SKM-1 treated with dmso at 0.1 percent for 144 hours (cell line): ENCODE measurements at regions not wholly inside any gene's neighbourhood (a gene's known extent, or its start where the extent isn't known, plus 50 kb on each side); places are given as distances from the start of the nearest gene placed in this dataset.
"Not testable (repeated sequence)": the region's sequence is repeated elsewhere in the genome, so short reads cannot be mapped to it uniquely, and the experiment has no call there.

Experiments
- DNase-seq: peaks from one replicate; lab custom pipeline; 2025; ENCODE audit not compliant: unreplicated experiment; lab: John Stamatoyannopoulos, UW

DNA sequence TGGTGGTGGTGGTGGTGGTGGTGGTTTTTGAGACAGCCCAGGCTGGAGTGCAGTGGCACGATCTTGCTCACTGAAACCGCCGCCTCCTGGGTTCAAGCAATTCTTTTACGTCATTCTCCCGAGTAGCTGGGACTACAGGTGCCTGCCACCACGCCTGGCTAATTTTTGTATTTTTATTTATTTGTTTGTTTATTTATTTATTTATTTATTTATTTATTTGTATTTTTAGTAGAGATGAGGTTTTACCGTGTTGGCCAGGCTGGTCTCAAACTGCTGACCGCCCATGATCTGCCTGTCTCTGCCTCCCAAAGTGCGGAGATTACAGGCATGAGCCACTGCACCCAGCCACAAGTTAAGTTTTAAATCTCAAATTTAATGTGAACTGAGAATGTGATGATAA is 126.5 kb downstream of the PCDH18 start:
- not testable (repeated sequence) for DNase-seq

DNA sequence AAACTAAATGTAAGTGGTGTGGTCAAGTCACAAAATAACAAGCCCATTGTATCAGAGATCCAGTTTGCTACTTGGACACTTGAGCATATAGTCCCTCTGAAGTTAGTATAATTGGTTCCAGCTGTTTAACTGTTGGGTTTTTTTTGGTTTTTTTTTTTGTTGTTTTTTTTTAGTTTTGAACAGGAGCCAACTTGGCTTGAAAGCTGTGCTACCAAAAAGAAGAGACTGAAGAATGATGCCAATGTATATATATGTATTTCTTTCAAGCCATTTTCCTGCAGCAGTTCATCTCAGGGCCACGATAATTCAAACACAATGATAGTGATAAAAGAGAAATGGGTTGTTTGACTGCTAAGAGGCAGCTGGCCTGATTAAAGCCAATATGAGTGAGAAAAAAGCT is 138.3 kb downstream of the PCDH18 start:
- no peak for DNase-seq

DNA sequence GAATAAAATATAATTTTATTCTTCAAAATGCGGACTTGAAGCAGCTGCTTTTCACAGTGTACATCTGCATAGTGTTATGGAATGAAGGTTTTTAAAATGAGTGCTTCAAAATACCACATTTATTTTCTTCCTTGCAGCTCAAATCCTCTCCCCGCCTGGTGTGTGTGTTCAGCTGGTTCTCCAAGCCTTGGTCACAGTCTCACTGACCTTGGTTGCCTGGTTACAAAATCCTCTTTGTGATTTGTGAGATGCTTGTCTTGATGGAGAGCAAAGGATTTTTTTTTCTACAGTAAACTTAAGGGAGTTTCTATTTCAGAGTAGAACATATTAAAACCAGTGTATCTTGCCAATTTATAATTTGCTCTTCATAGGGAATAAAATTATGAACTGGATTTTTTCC is 139.2 kb downstream of the PCDH18 start:
- DNase-seq = no peak

GRCh38 chr4:137390707-137391106 is 141.6 kb downstream of the PCDH18 start:
- DNase-seq = no peak

- no peak for DNase-seq
Measured at GRCh38 chr4:137389911-137390520, 142.3 kb downstream of the PCDH18 start.

DNA sequence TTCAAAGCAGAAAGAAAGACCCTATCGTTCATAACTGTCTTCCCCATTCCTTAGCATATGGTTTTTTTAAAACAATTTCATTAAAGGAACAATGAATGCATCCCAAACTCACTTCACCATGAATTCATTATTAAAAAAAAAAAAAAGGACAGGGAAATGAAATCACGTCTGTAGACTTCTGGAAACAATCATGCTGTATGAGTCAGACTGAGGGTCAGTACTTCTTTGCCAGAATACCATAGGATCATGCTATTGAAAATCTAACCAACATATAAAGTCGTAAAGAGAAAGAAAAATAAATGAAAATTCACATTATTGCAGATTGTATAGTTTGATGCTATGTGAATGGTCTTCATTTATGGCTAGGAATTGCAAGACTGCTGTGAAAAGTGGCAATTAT is 144.4 kb downstream of the PCDH18 start:
- no peak for DNase-seq

- DNase-seq = no peak
Measured at GRCh38 chr4:137384476-137384875, 147.8 kb downstream of the PCDH18 start.

- no peak for DNase-seq
Measured at GRCh38 chr4:137378821-137379220, 153.5 kb downstream of the PCDH18 start.

- no peak for DNase-seq
Measured at GRCh38 chr4:137378393-137378792, 153.9 kb downstream of the PCDH18 start.

GRCh38 chr4:137376312-137376711 is 156.0 kb downstream of the PCDH18 start:
- no peak for DNase-seq

- DNase-seq = no peak
Measured at GRCh38 chr4:137375111-137375850, 157.0 kb downstream of the PCDH18 start.

DNA sequence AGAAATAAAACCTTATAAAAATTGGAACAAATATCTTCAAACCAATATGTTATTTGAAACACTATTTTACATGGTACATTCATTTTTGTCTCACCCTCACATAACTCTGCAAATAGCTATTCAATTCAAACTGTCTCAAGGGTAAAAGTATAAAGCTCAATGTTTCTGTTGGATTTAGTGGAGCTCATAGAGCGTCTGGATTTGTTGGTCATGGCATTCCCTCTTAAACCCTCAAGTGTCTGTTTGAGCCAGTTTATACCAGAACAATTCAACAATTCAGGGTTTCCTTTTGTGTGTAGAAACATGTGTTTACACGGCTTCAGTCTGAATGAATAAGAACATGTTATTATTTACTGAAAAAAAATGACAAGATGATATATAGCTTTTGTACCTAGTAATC is 161.6 kb downstream of the PCDH18 start:
- no peak for DNase-seq

DNA sequence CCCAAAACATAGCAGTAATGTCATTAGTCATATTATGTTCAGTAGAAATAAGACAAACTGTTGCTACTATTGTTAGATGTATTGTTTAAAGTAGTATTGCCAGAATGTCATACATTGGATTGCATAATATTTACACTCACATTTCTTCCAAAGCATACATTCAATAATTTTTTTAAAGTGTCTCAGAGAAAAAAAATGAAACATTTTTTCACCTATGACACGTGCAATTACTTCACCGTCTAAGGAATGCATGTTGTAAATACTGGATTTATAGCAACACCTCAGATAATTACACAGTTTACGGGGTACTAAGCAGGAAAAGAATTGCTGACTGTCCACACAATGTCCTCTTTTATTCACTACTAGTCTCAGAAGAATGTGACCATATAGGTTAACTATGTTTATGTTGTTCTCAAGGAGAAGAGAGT is 162.1 kb downstream of the PCDH18 start:
- no peak for DNase-seq

DNA sequence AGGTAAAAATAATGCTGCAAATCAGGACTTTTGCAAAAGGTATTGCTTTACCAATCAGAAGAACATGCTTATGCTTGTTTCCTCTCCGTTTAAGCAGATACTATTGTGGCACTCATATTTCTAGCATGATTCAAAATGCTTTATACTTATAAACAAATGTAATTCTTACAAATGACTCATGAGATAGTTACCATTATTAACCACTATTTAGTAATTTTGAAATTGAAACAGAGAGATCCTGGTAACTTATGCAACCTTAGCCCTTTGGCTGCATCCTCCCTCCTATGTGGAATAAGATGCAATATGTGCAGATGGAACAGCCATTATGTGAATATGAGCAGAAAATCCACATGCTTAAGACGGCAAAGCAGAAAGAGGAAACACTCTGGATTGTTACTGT is 164.7 kb downstream of the PCDH18 start:
- no peak for DNase-seq

DNA sequence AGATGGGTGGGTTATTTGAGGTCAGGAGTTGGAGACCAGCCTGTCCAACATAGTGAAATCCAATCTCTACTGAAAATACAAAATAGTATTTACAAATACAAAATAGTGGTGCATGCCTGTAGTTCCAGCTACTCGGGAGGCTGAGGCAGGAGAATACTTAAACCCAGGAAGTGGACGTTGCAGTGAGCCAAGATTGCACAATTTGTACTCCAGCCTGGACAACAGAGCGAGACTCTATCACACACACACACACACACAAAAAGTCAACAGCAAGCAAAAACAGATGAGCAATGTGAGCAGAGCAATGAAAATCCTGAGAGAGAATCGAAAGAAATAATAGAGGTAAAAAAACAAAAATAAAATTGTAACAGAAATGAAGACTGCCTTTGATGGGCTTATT is 168.8 kb downstream of the PCDH18 start:
- no peak for DNase-seq

DNA sequence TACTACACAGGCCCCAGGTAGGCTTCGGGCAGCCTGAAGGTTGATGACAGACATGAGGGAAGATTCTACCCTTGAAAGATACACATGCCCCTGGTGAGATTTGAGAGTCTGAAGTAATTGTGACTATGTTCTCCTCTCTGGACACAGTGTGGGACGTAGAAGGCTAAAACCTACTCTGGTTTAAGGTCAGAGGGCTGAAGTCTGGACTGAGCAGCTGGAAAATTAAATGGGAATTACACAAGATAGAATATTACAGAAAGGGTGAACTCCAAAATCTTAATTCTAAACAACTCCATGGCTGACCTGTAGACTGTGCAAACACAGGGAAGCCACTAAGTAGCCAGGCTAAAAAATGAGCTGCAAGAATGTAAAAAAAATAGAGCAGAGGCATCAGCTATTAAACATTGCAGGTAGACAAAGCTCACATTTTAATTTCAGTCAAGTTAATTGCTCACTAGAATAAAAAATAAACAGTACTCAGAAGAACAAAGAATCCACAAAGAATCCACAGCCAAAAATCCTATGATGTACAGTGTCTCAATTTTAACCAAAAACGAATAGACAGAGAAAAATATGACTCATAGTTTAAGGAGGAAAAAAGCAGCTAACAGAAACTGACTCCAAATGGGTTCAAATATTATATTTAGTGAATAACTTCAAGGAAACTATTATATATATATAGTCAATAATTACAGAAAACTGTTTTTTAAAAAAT is 170.4 kb downstream of the PCDH18 start:
- DNase-seq = no peak

DNA sequence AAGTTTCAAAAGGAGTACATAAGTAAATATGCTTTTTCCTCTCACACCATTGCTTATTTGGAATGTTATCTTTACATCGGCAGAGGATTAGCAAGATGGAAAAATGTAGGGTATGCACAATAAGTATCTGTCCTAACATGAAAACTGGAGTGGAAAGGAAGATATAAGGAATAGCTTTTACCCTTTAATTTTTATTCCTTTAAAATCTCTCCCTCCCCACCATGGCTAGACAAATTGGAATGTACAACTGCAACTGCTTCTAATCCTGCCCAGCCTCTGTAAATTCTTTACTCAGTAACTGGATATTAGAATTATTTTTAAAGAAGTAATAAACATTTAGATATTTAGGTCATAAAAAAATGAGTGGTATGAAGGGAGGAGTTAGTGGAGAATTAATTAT is 171.5 kb downstream of the PCDH18 start:
- DNase-seq = no peak

DNA sequence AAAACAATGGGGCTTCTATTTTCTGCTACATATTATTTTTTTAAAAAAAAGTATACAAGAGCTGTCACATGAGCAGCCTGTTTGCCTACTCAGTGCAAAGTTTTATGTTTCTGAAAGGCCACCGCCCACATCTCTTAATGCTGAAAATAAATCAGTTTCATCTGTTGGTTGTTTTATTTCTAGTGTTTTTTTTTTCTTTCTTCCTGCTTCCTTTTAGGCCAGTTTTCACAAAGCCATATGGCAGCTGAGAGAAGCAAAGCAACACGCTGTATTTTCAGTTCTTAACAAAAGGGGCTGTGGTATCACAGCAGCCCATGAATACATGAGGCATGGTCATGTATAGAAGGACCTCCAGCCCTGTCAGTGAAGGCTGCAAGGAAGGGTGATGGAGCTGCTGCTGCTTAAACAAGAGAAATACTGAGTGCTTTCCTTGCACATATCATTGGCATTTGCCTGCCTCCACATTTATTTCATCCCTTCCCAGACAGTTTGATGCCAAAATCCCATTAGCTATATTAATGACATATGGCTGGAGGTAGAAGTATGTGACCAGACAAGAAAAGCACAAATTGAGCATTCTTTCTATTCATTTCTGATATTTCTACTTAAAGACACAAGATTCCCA is 172.5 kb downstream of the PCDH18 start:
- DNase-seq = no peak

DNA sequence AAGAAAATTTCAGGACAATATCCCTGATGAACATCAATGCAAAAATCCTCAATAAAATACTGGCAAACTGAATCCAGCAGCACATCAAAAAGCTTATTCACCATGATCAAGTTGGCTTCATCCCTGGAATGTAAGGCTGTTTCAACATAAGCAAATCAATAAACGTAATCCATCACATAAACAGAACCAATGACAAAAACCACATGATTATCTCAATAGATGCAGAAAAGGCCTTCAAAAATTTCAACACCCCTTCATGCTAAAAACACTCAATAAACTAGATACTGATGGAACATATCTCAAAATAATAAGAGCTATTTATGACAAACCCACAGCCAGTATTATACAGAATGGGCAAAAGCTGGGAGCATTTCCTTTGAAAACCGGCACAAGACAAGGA is 177.7 kb downstream of the PCDH18 start:
- not testable (repeated sequence) for DNase-seq

GRCh38 chr4:137347371-137347770 is 184.9 kb downstream of the PCDH18 start:
- no peak for DNase-seq

- DNase-seq = no peak
Measured at GRCh38 chr4:137345597-137345996, 186.7 kb downstream of the PCDH18 start.

DNA sequence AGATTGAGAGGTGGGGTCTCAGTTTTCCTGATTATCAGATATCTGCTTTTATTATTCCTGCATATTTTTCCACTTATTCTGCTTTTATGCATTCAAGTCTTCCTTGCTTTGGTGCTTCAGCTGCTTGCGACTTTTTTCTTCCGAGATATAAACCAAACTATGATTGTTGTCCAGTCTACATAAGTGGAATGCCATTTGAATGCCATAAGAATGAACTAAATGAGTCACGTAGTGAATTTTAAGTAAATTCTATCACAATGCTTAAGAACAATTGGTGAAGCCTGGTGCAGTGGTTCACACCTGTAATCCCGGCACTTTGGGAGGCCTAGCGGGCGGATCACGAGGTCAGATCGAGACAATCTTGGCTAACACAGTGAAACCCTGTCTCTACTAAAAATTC is 189.1 kb downstream of the PCDH18 start:
- DNase-seq = no peak
